ENCODE measurements at regions not wholly inside any gene's neighbourhood (a gene's known extent, or its start where the extent isn't known, plus 50 kb on each side); places are given as distances from the start of the nearest gene placed in this dataset.
"Not testable (repeated sequence)": the region's sequence is repeated elsewhere in the genome, so short reads cannot be mapped to it uniquely, and the experiment has no call there.

- TF ChIP-seq EZH2 (IDR thresholded peaks at IDR 0.05; ENCODE audit: insufficient read depth, poor library complexity, severe bottlenecking); EZH2phosphoT487 (IDR thresholded peaks at IDR 0.05; ENCODE audit: insufficient read depth, low read depth): not testable (repeated sequence)
Observed at GRCh38 chr2:238531017-238531645, 104.4 kb downstream of the ASB1 start.

Data from GM23248 (cell line).